Forelimb muscle (tissue), 1 donor: ENCODE measurements at regions not wholly inside any gene's neighbourhood (a gene's known extent, or its start where the extent isn't known, plus 50 kb on each side); places are given as distances from the start of the nearest gene placed in this dataset.

Experiments used
- DNase-seq: peaks from one replicate; pipeline ENCODE4 v3.0.0-alpha.2; 2013; ENCODE audit warnings: low read depth

- no peak for DNase-seq
These were observed 130.2 kb upstream of the UMPS start for GRCh38 chr3:124599779-124600693.

GRCh38 chr3:124600765-124601164 is 129.5 kb upstream of the UMPS start:
- DNase-seq = no peak

- DNase-seq = no peak
These were observed 129.1 kb upstream of the UMPS start for GRCh38 chr3:124601190-124601589.

GRCh38 chr3:124602980-124603627 is 127.1 kb upstream of the UMPS start:
- DNase-seq = no peak

- no peak for DNase-seq
These were observed 124.3 kb upstream of the UMPS start for GRCh38 chr3:124605781-124606579.

GRCh38 chr3:124607163-124607562 is 123.1 kb upstream of the UMPS start:
- no peak for DNase-seq

DNA sequence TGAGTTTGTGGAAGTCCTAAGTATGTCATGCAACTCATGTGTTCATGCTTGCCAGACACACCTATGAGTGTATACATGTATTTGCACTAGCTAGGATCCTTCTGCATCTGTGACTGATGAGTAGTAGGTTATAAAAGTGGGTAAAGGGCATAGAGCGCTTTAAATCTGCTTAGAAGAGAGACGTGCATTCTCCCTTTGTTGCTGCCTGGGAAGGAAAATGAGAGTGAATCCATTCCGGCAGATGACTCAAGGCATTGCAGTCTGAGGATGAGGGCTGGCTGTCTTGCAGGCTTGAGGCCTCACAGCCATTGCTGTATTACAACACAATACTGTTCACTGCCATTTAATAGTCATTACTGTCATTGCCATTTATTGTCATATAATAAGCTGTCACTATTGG is 120.8 kb upstream of the UMPS start:
- no peak for DNase-seq

- no peak for DNase-seq
These were observed 120.1 kb upstream of the UMPS start for GRCh38 chr3:124610130-124610529.

DNA sequence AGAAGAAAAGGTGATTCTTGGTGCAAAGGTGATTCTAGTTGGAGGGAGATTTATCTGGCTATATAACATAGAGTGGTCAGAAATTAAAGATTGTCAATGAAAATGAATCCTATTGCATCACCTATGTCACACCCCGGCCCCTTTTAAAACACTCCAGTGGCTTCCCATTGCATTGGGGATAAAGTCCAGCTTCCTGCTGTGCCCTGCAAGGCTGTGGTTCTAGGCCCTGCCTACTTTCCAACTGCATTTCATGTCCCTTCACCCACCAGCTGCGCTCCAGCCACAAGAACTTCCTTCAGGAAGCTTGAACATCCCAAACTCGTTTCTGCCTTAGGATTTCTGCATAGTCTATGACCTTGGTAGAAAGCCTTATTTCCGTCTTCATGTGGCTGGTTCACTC is 118.7 kb upstream of the UMPS start:
- no peak for DNase-seq

GRCh38 chr3:124615896-124616543 is 114.2 kb upstream of the UMPS start:
- no peak for DNase-seq

- DNase-seq = no peak
These were observed 113.1 kb upstream of the UMPS start for GRCh38 chr3:124617177-124617576.

GRCh38 chr3:124619887-124620599 is 110.2 kb upstream of the UMPS start:
- no peak for DNase-seq

GRCh38 chr3:124620600-124621063 is 109.6 kb upstream of the UMPS start:
- DNase-seq = no peak

GRCh38 chr3:124621498-124621897 is 108.8 kb upstream of the UMPS start:
- no peak for DNase-seq

DNA sequence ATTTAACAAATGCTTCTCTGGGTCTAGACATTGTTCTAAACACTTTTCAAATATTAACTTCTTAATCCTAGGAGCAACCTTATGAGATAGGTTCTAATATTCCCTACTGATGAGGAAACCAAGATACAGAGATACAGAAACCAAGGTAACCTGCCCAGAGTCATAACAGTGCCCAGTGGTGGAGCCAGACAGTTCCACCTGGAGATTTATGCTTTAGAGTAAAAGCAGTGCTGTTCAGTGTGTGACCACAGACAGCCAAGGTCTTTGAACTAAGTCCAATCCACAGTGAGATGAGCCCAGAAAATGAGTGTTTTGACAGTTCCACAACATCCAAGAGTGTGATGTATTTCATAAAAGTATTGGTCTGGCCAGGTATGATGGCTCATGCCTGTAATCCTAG is 105.2 kb upstream of the UMPS start:
- DNase-seq = no peak

DNA sequence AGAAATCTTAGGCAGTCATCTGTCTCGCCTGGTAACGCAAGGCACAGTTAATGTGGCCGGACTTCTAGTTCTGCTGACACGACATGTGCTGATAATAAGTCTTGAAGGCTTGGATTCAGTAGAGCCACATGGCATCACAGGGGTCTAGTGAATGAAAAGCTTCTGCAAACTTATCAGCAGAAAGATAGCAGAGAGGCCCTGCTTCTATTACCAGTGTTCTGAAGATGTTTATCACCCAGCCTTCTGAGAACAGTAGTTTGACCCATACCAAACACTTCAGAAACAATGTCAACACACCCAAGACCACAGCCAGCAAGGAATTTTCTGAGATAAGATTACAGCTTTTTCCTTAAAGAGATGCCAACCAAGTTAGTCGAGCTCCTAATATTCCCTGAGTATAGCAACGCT is 102.7 kb upstream of the UMPS start:
- no peak for DNase-seq

- DNase-seq = no peak
These were observed 101.4 kb upstream of the UMPS start for GRCh38 chr3:124628863-124629262.

- no peak for DNase-seq
These were observed 100.8 kb upstream of the UMPS start for GRCh38 chr3:124629497-124629896.

DNA sequence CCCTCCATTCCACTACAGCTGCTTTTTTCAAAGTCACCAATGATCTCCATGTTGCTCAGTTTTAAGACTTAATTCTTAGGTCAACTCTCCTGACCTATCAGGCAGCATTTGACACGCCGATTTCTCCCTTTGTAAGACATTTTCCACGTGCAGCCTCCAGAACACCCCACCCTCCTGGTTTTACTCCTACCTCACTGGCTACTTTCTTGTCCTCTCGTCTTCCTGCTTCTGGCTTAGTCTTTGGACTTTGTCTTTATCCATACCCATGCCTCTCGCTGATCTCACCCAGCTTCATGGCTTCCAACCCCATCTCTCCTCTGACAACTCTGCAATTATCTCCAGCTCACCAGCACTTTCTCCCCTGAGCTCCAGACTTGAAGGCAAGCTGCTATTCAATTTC is 99.3 kb upstream of the UMPS start:
- DNase-seq = no peak

DNA sequence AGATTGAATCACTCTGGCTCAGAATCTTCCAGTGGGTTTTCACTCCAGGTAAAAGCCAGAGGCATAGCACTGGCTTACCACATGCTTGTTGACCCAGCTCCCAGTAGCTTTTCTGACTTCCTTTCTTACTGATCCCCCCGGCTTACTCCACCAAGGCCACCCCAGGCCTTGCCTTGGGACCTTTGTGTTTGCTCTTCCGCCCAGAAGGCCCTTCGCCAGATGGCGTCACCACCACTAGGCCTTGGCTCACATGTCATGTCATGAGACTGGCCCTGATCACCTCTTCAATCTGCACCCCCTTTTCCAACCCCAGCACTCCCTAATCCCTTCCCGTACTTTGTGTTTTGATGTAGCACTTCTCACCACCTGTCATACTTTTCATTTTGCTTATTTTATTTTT is 98.5 kb upstream of the UMPS start:
- DNase-seq = no peak

DNA sequence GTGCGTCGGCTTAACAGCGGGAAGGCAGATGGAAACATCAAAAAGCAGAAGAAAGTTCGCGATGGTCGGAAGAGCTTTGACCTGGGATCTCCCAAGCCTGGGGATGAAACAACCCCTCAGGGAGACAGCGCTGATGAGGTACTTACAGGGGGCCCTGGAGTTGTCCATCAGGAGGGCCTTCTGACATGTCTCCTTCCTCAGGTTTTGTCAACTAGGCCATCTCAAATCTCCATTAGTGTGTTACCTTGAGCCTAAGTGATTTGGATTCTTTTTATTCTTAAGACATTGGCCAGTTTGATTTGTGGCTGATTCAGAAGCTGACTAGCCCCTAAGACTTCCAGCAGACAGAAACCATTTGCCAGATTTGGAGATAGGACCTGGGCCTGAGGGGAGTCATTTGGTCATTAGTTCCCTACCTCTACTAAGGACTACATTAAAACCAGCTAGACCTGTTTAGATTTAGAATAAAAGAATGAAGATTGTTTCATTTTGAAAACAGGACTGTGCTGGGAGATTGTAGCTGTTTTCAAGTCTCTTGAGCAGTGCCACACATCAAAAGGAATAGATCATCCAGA is 97.6 kb upstream of the UMPS start:
- DNase-seq = no peak
